Ovary (tissue), 7 donors: ENCODE measurements at regions not wholly inside any gene's neighbourhood (a gene's known extent, or its start where the extent isn't known, plus 50 kb on each side); places are given as distances from the start of the nearest gene placed in this dataset.
A peak's percentile ranks its signal among the peaks of the same experiment; 100 is the strongest.

ENCODE experiments used
- DNase-seq, 5 donors: peaks; one replicate each; pipeline ENCODE4 v3.0.0-alpha.2; 2019 to 2020
- H3K27ac ChIP-seq, 2 donors: fragments of 200-600 bp; one replicate each; pipeline versions ENCODE4 v1.5.1 to v1.8.0; 2019 to 2022
- H3K27me3 ChIP-seq: fragments of 200-600 bp; one replicate; pipeline ENCODE4 v1.8.0; 2022
- H3K36me3 ChIP-seq: fragments of 200-600 bp; sonication (generic); one replicate; pipeline ENCODE4 v1.5.1; 2019
- H3K4me1 ChIP-seq: one replicate; pipeline ENCODE4 v1.8.1; 2013; ENCODE audit warnings: mild to moderate bottlenecking, moderate library complexity; ENCODE audit not compliant: insufficient read depth
- H3K4me3 ChIP-seq: fragments of 200-600 bp; sonication (generic); one replicate; pipeline ENCODE4 v1.5.1; 2017
- H3K9me3 ChIP-seq, 2 donors: fragments of 200-600 bp in 1 of 2; sonication (generic) in 1 of 2; one replicate each; pipeline versions ENCODE4 v1.5.1 to v1.8.1; 2013 to 2019; ENCODE audit warnings: mild to moderate bottlenecking in 1 of 2, moderate library complexity in 1 of 2
- CTCF ChIP-seq, 3 donors: fragments of 450-650 bp in 2 of 3; fragments of 200-600 bp in 1 of 3; IDR thresholded peaks; one replicate each; pipeline versions ENCODE4 v1.5.1 to v1.8.0; 2016 to 2022; ENCODE audit warnings: antibody characterized with exemption in 3 of 3, mild to moderate bottlenecking in 1 of 3
- EP300 ChIP-seq: sonication (generic); formaldehyde crosslinking; IDR thresholded peaks from one replicate; pipeline ENCODE4 v1.6.1; 2017; ENCODE audit warnings: antibody characterized with exemption
- POLR2A ChIP-seq: fragments of 450-650 bp; IDR thresholded peaks from one replicate; pipeline ENCODE4 v1.6.1; 2017; ENCODE audit warnings: antibody characterized with exemption, mild to moderate bottlenecking, moderate library complexity
- whole genome bisulfite sequencing, 3 donors: extraction: QIAGEN DNeasy Blood & Tissue Kit in 1 of 3; methylation state at CpG; one replicate each; pipeline versions ENCODE4 v1.1.5 to v1.1.7; 2013 to 2017; 5-methylcytosine and 5-hydroxymethylcytosine counted together
- intact Hi-C, 4 donors: fragments of 100-400 bp; cut with DNase I; formaldehyde crosslinking; loops; one replicate each; pipeline versions ENCODE4 v1.11.0 to v1.15.1; 2022 to 2023
- donor health status: DM: no; HTN: no; CAD: no; lungs with moderate emphysema.
- donor health status: DM: no; HTN: no; CAD: no.
- donor health status: Bipolar disorder and iron deficiency.
- donor health status: DM: no; HTN: no; CAD: no.
- donor health status: DM: yes; HTN: yes; CAD: no.

DNA sequence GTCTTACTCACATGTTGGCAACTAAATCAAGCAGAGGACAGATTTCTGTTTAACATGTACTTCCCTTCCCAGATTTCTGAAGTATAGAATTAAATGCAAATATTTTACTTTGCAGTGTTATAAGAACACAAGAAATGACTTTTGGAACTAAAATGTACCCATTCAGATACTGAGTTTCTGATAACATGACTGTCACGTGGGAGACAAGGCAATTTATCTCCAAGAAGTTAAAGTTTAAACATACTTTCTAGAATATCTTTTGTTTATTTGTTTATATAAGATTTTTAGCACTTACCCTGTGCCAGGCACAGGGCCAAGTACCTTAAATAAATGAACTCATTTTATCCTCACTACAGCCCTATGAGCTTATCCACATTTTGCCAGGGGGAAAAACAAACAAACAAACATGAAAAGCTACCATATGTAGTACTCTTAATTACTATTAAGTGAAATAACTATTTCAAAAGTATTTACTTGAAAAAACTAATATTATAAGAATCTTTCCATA, 807.1 kb upstream of the KCND2 start:
- H3K36me3 ChIP-seq = no peaks in the 10 kb centered on the region
- intact Hi-C loops = no loop called here
- no peak overlapping the region for H3K4me3 ChIP-seq
- no peak overlapping the region for H3K27ac ChIP-seq
- no peaks in the 10 kb centered on the region for H3K4me1 ChIP-seq
- DNase-seq = no peak
- no peaks in the 10 kb centered on the region for H3K9me3 ChIP-seq
- WGBS, 3 donors = 14 to 21% (median 16%) methylated on average over 1 of the region's 1 CpG
- TF ChIP-seq POLR2A = no peak
- no peak for TF ChIP-seq CTCF (IDR thresholded peaks at IDR 0.05)
- TF ChIP-seq EP300 = no peak
- H3K27me3 ChIP-seq = no peaks in the 10 kb centered on the region

- no peak for DNase-seq
- no peak overlapping the region for H3K4me3 ChIP-seq
- TF ChIP-seq EP300 (no peak), POLR2A (no peak), CTCF (IDR thresholded peaks at IDR 0.05) (no peak)
- no peak overlapping the region for H3K27ac ChIP-seq
- no peaks in the 10 kb centered on the region for H3K9me3 ChIP-seq
- 25 to 40% (median 28%) methylated on average over 7 of the region's 7 CpGs for WGBS, 3 donors
- H3K27me3 ChIP-seq = peaks cover 2% of the 10 kb centered on the region
- no peaks in the 10 kb centered on the region for H3K4me1 ChIP-seq
- intact Hi-C loops = no loop called here
- no peaks in the 10 kb centered on the region for H3K36me3 ChIP-seq
Observed at GRCh38 chr7:119472408-119473038, 800.5 kb upstream of the KCND2 start.

- Histone ChIP-seq H3K4me3 (no peak overlapping the region), H3K36me3 (no peaks in the 10 kb centered on the region), H3K27me3 (no peaks in the 10 kb centered on the region), H3K27ac (no peak overlapping the region), H3K4me1 (no peaks in the 10 kb centered on the region), H3K9me3 (no peaks in the 10 kb centered on the region)
- peak in 1 of 5 donors; percentile 38 for DNase-seq
- whole genome bisulfite sequencing, 3 donors = 9 to 21% (median 15%) methylated on average over 4 of the region's 4 CpGs
- intact Hi-C loops = no loop called here
- TF ChIP-seq CTCF (IDR thresholded peaks at IDR 0.05) (no peak), POLR2A (no peak), EP300 (no peak)
Observed at GRCh38 chr7:119482209-119482608, 790.8 kb upstream of the KCND2 start.

DNA sequence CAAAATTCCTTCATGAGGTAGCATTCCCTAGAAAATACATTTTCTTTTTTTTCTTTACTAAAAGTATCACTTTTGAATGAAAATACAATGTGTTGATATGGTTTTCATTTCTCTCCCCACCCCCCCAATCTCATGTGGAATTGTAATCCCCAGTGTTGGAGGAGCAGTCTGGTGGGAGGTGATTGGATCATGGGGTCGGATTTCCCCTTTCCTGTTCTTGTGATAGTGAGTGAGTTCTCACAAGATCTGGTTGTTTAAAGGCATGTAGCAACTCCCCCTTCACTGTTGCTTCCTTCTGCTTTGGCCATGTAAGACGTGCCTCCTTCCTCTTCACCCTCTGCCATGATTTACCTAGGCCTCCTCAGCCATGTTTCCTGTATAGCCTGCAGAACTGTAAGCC, 790.3 kb upstream of the KCND2 start:
- Histone ChIP-seq H3K27me3 (no peaks in the 10 kb centered on the region), H3K36me3 (no peaks in the 10 kb centered on the region), H3K4me1 (no peaks in the 10 kb centered on the region), H3K4me3 (no peak overlapping the region), H3K9me3 (no peaks in the 10 kb centered on the region), H3K27ac (no peak overlapping the region)
- DNase-seq = no peak
- 54 to 69% (median 58%) methylated on average over 2 of the region's 2 CpGs for WGBS, 3 donors
- intact Hi-C loops = no loop called here
- TF ChIP-seq EP300 (no peak), CTCF (IDR thresholded peaks at IDR 0.05) (no peak)
